ENCODE measurements at regions not wholly inside any gene's neighbourhood (a gene's known extent, or its start where the extent isn't known, plus 50 kb on each side); places are given as distances from the start of the nearest gene placed in this dataset.
"Not testable (repeated sequence)": the region's sequence is repeated elsewhere in the genome, so short reads cannot be mapped to it uniquely, and the experiment has no call there.

DNA sequence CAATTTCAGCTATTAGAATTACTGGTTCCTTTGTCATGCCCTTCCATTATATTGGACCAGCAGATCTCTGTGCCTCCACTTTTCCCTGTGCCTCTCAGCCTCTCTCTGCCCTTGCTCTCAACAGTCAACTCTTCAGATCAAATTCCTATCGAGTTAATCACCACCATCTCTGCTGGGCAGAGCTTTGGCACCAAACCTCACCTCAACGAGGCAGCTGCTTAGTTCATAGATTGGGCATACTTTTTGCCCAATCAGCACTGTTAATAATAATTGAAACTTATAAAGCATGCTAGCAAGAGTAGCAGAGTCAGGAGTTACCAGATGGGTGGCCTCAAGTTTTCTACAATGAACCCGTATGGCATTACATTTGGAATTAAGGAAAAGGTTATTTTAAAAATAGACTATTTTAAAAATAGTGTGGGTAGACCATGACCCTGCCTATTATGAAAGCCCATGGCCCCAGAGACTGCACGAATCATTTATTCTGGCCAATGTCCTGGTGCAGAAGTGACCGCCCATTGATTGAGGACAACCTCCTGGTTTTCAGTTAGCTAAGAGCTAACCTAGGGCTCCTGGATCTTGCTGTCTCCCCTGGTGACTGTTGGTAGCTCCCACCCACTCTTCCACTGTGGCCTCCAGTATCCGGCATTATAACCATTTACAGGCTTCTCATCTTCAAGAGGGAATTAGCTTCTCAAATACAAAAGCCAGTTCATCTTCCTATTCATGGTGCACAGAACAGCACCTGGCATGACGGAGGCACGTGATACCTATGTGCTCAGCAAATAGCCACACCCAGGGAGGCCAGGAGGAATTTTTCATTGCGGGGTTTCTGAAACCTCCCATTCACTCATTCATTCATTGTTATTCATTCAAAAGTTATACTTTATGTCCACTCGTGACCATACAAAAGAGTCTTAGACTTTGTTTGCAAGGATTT lies 265.4 kb downstream of the INHBA start:
- TF ChIP-seq, protein P1, sequence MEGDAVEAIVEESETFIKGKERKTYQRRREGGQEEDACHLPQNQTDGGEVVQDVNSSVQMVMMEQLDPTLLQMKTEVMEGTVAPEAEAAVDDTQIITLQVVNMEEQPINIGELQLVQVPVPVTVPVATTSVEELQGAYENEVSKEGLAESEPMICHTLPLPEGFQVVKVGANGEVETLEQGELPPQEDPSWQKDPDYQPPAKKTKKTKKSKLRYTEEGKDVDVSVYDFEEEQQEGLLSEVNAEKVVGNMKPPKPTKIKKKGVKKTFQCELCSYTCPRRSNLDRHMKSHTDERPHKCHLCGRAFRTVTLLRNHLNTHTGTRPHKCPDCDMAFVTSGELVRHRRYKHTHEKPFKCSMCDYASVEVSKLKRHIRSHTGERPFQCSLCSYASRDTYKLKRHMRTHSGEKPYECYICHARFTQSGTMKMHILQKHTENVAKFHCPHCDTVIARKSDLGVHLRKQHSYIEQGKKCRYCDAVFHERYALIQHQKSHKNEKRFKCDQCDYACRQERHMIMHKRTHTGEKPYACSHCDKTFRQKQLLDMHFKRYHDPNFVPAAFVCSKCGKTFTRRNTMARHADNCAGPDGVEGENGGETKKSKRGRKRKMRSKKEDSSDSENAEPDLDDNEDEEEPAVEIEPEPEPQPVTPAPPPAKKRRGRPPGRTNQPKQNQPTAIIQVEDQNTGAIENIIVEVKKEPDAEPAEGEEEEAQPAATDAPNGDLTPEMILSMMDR (IDR thresholded peaks at IDR 0.05; ENCODE audit: control insufficient read depth, insufficient read depth, low read depth, low read length, missing control alignments), result no peak
- DNase-seq (ENCODE audit: low read depth), result no peak

DNA sequence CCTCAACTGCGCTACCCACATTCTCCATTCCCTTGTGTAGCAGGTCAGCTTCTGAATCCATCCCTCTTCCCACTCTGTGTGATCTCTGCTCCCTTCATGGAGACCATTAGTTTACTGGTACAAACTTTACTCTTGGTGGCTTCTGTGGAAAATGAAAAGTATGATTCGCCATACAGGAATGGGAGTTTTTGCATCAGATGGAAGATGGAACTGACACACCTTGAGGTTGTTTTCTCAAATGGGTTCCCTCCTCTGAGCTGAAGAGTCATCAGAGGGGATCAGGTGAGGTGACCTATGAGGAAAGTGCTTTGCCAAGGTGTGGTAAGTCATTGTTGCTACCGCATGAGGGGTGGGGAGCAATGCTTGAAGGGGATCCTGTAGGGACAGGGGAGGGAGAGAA lies 266.8 kb downstream of the INHBA start:
- TF ChIP-seq, protein P1 (IDR thresholded peaks at IDR 0.05; ENCODE audit: control insufficient read depth, insufficient read depth, low read depth, low read length, missing control alignments), result no peak
- no peak overlapping the region for H3K4me3 ChIP-seq (ENCODE audit: control insufficient read depth, low read depth, low read length)
- DNase-seq (ENCODE audit: low read depth), result no peak

More for the DNA sequence above, 265.4 kb downstream of the INHBA start:
- no peak overlapping the region for H3K4me3 ChIP-seq (ENCODE audit: control insufficient read depth, low read depth, low read length)

DNA sequence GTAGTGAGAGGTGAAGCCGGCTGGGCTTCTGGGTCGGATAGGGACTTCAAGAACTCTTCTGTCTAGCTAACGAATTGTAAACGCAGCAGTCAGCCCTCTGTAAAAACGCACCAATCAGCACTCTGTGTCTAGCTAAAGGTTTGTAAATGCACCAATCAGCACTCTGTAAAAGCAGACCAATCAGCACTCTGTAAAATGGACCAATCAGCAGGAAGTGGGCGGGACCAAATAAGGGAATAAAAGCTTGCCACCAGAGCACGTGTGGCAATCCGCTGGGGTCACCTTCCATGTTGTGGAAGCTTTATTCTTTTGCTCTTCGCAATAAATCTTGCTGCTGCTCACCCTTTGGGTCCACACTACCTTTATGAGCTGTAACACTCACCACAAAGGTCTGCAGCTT lies 267.9 kb downstream of the INHBA start:
- H3K4me3 ChIP-seq (ENCODE audit: control insufficient read depth, low read depth, low read length); DNase-seq (ENCODE audit: low read depth): not testable (repeated sequence)

DNA sequence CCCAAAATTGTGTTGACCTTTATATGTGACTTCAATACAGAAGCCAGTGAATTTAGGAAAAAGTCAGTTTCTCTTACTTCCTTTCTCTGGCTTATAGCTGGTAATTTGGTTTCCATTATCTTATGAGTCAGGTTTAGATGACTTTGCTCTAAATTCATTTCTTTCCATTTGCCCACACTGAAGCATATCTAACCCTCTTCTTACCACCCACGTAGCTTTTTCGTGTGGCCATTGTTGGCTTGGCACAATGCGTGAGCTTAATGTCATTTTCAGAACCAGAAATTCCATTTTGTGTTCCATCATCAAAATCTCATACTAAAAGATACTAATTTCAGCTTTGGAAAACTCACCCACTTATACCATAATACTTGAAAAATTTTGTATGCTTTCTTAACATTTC lies 271.2 kb downstream of the INHBA start:
- no peak for DNase-seq (ENCODE audit: low read depth)
- TF ChIP-seq, protein P1 (IDR thresholded peaks at IDR 0.05; ENCODE audit: control insufficient read depth, insufficient read depth, low read depth, low read length, missing control alignments), result no peak
- no peak overlapping the region for H3K4me3 ChIP-seq (ENCODE audit: control insufficient read depth, low read depth, low read length)

DNA sequence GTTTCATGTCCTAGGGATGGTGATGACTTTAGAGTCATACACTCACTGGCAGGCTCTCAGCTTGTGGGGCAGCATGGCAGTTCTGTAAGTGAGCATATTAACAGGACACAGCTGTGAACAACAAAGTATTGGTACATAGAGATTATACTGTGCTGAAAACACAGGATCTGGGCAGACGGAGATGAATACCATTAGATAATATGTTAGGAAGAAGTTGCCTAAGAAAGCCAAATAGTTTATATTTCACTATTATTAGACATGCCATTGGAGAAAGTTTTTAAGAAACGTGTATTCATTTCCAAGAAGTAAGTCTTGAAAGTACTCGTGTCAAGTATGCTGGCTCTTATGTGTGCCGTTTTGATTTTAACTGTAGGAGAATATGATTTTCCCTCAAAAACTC lies 274.5 kb downstream of the INHBA start:
- TF ChIP-seq, protein P1 (IDR thresholded peaks at IDR 0.05; ENCODE audit: control insufficient read depth, insufficient read depth, low read depth, low read length, missing control alignments), result no peak
- no peak for DNase-seq (ENCODE audit: low read depth)
- no peak overlapping the region for H3K4me3 ChIP-seq (ENCODE audit: control insufficient read depth, low read depth, low read length)

DNA sequence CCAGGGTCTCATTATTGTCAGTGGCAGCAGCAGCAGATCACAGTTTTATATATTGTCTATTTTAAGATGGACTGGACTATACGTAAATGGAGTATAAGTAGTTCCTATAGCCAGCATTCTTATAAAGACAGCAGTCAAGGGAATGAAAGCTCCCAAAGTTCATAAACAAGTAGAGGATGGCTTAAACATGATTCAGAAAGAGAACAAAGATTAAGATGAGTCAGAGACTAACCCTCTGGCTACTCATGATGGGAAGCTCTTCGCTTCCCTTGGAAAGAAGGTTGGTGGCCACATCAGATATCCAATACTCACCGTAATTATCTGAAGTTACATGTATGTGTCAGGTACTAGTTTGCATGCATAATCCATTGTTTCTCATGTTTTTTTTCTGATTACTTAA lies 277.0 kb downstream of the INHBA start:
- H3K4me3 ChIP-seq (ENCODE audit: control insufficient read depth, low read depth, low read length), result no peak overlapping the region
- DNase-seq (ENCODE audit: low read depth), result no peak
- TF ChIP-seq, protein P1 (IDR thresholded peaks at IDR 0.05; ENCODE audit: control insufficient read depth, insufficient read depth, low read depth, low read length, missing control alignments), result no peak

DNA sequence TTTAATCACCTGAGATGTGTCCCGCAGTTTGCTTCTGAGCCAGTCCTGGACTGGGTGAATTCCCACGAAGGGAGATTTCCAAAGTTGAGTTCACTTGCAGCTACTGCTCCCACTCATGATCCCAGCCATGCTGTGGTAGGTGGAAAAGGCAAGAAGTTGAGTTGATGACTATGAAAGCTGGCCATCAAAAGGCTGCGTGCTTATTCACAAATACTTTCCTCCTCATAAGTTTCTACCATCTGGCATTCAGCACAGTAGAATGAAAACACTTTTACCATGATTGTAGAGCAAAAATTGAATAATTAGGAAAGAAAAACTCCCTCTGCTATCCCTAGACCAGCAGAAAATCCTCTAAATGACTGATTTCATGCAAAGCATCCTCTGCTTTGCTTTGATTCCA lies 281.8 kb downstream of the INHBA start:
- DNase-seq (ENCODE audit: low read depth), result no peak
- TF ChIP-seq, protein P1 (IDR thresholded peaks at IDR 0.05; ENCODE audit: control insufficient read depth, insufficient read depth, low read depth, low read length, missing control alignments), result no peak
- no peak overlapping the region for H3K4me3 ChIP-seq (ENCODE audit: control insufficient read depth, low read depth, low read length)

Measured in AG09309 (cell line).